ENCODE measurements at regions not wholly inside any gene's neighbourhood (a gene's known extent, or its start where the extent isn't known, plus 50 kb on each side); places are given as distances from the start of the nearest gene placed in this dataset.

DNA sequence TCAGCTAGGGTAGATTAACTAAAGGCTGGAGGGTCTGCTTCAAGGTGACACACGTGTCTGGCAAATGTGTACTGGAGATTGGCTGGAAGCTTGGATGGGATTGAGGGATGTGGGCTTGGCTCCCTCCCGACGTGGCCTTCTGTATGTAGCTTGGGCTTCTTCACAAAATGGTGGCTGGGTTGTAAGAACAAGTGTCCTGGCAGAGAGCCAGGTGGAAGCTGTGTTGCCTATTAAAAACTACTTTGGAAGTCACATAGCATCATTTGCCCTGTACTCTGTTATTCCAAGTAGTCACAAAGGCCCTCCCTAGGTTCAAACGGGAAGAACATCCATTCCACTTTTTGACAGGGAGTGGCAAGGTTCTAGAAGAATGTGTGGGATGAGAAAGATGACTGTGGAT lies 174.1 kb upstream of the PRICKLE1 start (continued):
- TF ChIP-seq, protein P1, sequence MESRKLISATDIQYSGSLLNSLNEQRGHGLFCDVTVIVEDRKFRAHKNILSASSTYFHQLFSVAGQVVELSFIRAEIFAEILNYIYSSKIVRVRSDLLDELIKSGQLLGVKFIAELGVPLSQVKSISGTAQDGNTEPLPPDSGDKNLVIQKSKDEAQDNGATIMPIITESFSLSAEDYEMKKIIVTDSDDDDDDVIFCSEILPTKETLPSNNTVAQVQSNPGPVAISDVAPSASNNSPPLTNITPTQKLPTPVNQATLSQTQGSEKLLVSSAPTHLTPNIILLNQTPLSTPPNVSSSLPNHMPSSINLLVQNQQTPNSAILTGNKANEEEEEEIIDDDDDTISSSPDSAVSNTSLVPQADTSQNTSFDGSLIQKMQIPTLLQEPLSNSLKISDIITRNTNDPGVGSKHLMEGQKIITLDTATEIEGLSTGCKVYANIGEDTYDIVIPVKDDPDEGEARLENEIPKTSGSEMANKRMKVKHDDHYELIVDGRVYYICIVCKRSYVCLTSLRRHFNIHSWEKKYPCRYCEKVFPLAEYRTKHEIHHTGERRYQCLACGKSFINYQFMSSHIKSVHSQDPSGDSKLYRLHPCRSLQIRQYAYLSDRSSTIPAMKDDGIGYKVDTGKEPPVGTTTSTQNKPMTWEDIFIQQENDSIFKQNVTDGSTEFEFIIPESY (IDR thresholded peaks at IDR 0.05) = no peak
- TF ChIP-seq MYB (IDR thresholded peaks at IDR 0.05; ENCODE audit: borderline replicate concordance, low read depth, low read length) (no peak), STAT1 (conservative IDR thresholded peaks at IDR 0.05) (no peak), FOS (IDR thresholded peaks at IDR 0.05; ENCODE audit: borderline replicate concordance, extremely low read depth, insufficient read length) (no peak), ZNF622 (IDR thresholded peaks at IDR 0.05) (no peak), SMC3 (IDR thresholded peaks at IDR 0.05; ENCODE audit: borderline replicate concordance, low read length) (no peak), GATAD2B (conservative IDR thresholded peaks at IDR 0.05; ENCODE audit: low read depth) (no peak)
- TF ChIP-seq, protein P2, sequence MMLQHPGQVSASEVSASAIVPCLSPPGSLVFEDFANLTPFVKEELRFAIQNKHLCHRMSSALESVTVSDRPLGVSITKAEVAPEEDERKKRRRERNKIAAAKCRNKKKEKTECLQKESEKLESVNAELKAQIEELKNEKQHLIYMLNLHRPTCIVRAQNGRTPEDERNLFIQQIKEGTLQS (IDR thresholded peaks at IDR 0.05; ENCODE audit: borderline replicate concordance, extremely low read depth, low read depth, low read length) = no peak
- TF ChIP-seq, protein P3, sequence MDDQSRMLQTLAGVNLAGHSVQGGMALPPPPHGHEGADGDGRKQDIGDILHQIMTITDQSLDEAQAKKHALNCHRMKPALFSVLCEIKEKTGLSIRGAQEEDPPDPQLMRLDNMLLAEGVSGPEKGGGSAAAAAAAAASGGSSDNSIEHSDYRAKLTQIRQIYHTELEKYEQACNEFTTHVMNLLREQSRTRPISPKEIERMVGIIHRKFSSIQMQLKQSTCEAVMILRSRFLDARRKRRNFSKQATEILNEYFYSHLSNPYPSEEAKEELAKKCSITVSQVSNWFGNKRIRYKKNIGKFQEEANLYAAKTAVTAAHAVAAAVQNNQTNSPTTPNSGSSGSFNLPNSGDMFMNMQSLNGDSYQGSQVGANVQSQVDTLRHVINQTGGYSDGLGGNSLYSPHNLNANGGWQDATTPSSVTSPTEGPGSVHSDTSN (IDR thresholded peaks at IDR 0.05; ENCODE audit: insufficient replicate concordance, low read depth, low read length) = no peak
- TF ChIP-seq, protein P4, sequence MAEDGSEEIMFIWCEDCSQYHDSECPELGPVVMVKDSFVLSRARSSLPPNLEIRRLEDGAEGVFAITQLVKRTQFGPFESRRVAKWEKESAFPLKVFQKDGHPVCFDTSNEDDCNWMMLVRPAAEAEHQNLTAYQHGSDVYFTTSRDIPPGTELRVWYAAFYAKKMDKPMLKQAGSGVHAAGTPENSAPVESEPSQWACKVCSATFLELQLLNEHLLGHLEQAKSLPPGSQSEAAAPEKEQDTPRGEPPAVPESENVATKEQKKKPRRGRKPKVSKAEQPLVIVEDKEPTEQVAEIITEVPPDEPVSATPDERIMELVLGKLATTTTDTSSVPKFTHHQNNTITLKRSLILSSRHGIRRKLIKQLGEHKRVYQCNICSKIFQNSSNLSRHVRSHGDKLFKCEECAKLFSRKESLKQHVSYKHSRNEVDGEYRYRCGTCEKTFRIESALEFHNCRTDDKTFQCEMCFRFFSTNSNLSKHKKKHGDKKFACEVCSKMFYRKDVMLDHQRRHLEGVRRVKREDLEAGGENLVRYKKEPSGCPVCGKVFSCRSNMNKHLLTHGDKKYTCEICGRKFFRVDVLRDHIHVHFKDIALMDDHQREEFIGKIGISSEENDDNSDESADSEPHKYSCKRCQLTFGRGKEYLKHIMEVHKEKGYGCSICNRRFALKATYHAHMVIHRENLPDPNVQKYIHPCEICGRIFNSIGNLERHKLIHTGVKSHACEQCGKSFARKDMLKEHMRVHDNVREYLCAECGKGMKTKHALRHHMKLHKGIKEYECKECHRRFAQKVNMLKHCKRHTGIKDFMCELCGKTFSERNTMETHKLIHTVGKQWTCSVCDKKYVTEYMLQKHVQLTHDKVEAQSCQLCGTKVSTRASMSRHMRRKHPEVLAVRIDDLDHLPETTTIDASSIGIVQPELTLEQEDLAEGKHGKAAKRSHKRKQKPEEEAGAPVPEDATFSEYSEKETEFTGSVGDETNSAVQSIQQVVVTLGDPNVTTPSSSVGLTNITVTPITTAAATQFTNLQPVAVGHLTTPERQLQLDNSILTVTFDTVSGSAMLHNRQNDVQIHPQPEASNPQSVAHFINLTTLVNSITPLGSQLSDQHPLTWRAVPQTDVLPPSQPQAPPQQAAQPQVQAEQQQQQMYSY (CRISPR knock-in tag; IDR thresholded peaks at IDR 0.05) = no peak

All from GM12878 (cell line).